DMS79 (cell line): ENCODE measurements at regions not wholly inside any gene's neighbourhood (a gene's known extent, or its start where the extent isn't known, plus 50 kb on each side); places are given as distances from the start of the nearest gene placed in this dataset.

Experiments
- DNase-seq: peaks from one replicate; lab custom pipeline; 2025; lab: John Stamatoyannopoulos, UW

GRCh38 chr3:187902041-187902471, 156.8 kb upstream of the BCL6 start:
- DNase-seq: no peak

DNA sequence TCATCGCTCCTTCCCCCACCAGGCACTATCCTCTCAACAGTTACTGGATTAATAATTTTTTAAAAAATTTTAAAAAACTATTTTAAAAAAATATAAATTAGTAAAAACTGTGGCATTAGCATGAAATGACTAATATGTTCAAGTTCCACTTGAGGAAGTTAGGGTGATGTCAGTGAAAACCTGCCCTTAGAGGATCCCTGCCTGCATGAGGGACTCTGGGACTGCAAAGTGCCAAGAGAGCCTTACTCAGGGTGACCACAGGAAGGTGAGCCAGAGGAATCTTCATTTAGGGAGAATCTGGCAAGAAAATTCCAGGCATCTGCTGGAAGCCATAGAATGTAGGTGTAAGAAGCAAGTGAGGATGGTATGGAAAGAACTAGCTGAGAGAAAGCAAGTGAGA, 157.7 kb upstream of the BCL6 start:
- DNase-seq: no peak

- no peak for DNase-seq
These were observed 158.4 kb upstream of the BCL6 start for GRCh38 chr3:187903697-187904096.

DNA sequence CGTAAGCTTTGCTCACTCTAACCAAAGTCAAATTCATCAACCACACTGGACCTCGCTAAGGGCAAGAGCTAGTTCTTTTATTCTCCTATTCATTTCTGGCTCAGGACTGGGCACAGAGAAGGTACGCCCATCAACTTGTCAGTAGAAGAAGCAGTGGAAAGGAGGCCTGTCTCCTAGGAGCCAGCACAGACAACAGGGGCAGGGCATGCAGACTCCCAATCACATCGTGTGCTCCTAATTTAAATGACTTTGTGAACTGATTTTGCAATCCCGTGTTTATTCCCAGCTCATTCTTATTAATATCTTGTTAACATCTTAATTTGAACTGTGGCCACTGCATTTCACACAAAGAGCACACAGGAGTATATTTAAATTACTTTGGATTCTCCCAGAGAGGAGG, 161.1 kb upstream of the BCL6 start:
- no peak for DNase-seq

GRCh38 chr3:187906920-187907319, 161.7 kb upstream of the BCL6 start:
- no peak for DNase-seq

GRCh38 chr3:187909866-187910265, 164.6 kb upstream of the BCL6 start:
- no peak for DNase-seq

DNA sequence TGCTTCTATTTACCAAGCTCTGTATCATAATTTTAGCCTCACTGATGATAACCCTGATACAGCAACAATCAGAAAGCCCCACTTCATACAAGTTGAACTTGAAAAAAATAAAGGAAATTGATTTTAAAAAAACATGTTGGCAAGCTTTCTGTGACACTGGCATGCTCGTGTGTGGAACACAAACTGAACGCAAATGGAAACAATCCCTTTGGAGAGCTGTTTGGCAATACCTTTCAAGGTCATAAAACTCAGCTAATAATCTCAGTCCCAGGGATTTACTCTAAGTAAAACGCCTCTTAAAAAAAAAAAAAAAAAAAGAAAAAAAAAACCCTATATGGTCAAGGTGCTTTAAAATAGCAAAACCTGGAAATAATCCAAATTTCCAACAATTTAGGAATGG, 166.7 kb upstream of the BCL6 start:
- DNase-seq: no peak

- no peak for DNase-seq
These were observed 168.4 kb upstream of the BCL6 start for GRCh38 chr3:187913617-187914033.

DNA sequence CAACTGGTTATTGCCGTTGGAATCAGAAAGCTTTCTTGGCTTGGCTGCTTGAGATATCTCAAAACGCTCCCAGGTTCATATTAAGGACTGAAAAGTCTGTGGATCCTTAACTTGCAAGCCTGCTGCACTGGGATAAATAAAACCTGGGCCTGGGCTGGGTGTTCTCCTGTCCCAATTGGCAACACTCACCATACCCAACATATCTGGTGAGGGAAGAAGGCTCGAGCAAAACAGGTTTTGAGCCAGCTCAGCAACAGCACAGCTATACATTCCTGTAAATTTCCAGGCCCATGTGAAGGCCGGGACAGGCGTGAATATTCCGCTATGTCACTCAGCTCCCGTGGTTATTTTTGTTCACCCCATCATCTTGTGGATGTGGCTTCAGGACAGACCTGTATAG, 169.0 kb upstream of the BCL6 start:
- DNase-seq: no peak

DNA sequence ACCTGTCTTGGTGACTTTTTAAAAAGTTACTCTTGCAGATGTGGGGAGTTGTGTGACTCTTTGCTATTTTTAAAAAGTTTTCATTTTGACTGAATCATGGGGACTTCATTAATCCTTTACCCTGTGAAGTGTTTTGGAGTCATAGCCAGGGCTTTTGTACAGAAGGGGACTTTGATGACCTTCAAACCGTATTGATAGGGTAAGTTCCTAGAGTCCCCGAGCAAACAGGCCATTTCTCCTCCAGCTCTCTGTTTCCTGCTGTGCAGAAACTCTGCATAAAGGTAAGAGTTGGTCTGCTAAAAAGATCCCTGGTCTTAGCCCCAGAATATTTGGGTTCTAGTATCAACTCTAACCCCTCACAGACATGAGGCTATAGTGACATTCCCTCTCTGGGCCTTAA, 170.8 kb upstream of the BCL6 start:
- DNase-seq: no peak

DNA sequence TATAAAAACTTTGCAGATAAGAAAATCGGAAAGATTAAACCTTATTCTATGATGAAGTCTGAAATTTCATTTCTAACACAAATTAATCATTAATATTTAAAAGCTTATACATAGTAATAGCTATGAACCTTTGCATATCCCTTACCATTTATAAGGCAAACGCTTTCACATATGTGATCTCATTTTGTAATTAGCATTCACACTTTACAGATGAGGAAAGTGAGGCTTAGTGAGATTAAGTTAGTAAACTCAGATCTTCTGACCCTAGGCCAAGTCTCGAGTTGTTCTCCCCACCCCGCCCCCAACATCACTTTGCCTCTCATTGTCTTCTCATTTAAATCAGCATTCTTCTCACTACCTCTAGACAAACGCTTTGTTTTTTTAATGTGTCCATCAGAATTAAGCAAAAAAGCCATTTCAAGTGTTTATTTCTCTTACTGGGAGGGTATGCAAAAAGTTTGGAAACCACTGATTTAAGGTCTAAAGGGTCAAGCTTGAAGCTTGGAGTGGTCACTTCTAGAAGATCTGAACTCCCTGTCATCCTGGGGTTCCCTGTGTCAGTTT, 172.9 kb upstream of the BCL6 start:
- no peak for DNase-seq

DNA sequence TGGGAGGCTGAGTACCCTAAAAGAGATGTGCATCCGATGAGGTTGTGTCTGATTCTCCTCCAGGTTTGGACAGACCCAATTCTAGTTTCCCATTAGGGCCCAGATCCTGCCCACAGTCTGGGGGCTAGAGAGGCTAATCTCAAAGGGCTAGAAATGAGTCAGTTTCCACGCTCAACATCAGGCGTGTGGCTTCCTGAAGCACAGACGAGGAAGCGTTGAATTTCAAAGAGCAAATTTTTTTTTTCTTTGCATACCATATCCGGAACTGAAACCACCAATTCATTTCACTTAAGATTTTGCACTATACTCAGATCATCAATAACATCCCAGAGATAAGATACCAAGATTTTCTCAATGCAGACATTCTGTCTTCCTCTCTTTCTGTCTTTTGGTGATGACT, 173.8 kb upstream of the BCL6 start:
- no peak for DNase-seq

- no peak for DNase-seq
These were observed 174.3 kb upstream of the BCL6 start for GRCh38 chr3:187919544-187919943.

DNA sequence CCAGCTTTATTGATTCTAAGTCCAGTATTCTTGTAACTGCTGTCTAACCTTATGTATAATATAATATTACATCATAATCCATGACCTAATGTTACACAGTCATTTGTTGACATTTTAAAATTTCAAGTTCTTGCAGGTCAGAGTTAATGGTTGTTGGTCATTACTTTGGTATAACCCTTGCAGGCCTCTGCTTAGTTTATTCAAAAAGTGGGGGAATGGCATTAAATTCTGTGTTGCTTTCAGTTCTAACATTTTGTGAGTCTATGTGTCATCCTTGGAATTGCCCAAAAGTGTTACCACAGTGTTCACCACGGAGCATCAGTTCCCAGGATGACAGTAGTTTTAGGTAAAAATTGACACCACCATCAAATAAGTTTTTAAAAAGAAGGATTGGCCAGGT, 174.8 kb upstream of the BCL6 start:
- no peak for DNase-seq

DNA sequence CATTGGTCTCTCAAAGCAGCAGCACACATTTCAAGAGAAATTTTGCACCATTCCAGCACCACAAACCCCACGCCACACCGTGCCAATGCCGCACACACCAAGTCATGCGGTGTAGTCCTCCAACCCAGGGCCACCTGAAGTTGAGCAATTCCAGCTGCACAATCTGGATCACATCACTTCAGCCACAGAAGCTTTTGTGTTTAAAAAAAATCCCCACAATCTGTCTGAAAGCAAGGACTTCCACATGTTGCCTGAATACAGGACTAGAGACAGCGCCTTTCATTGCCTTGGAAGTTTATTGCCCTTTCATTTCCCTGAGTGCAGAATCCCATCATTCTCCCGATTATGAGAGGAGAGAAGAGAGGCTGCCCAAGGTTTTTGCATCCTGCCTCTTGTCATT, 175.6 kb upstream of the BCL6 start:
- no peak for DNase-seq

DNA sequence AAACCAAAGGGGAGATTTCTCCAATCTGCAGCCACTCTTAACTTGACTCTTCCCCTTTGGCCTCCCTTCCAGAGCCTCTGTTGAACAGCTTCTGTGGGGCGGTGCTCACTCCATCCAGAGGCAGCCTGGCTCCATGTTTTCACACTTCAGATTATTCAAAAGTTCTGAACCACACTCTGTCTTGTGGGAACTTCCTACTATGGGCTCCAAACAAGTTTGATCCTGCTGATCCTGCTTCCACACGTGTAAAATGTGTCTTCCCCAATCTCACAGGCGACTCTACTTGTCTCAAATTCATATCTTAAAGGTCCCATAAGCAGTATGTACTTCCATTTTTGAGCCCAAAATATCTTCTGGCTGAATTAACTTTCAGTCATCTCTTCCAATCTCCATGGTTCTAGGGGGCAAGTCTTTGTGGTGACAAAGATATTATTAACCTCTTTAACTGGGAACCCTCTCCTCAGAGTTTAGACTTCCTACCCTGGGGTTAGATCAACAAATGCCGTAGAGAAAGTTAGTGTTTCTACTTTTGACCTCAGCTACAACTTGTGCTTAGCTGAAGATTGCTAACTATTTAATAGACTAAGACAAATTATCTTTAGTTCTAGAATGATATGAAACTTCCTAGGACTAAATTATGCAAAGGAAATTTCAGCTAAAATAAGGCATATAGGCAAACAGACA, 176.3 kb upstream of the BCL6 start:
- no peak for DNase-seq

GRCh38 chr3:187922704-187923416, 177.6 kb upstream of the BCL6 start:
- DNase-seq: no peak

DNA sequence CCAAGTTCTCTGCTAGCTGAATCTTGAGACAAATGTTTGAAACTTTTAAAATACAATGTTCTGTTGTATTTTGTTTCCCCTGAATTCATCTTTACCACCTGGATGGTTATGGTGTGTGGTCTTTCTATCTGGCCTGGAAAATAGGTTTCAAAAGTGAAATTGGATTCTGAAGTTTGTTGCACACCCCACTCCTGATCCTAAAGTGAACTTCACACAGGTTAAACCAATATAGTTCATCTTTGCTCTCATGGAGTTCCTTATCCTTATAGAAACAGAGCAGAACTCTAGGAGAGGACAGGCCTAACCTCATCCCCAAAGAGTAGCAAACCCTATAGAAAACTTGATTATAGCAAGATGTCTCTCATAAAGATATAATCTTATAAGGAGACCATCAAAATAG, 179.4 kb upstream of the BCL6 start:
- DNase-seq: no peak

- no peak for DNase-seq
These were observed 180.1 kb upstream of the BCL6 start for GRCh38 chr3:187925326-187925725.

DNA sequence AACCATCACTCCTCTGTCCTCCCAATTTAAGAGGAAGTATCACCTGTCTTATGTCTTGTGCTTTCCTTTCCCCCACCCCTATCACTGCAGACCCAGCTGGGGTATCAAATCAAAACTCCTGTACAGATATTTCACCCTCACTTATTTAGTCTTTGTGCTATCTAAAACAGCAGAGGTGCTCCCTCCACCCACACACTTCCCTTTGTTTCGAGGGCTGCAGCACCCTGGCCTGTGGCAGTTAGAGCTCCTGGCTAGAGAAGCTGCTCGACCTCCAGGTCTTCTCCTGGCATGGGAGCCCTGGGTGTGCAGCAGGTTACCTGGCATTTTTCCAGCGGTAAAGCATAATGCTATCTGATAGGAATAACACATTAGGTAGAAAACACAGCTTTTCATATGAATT, 181.4 kb upstream of the BCL6 start:
- no peak for DNase-seq

DNA sequence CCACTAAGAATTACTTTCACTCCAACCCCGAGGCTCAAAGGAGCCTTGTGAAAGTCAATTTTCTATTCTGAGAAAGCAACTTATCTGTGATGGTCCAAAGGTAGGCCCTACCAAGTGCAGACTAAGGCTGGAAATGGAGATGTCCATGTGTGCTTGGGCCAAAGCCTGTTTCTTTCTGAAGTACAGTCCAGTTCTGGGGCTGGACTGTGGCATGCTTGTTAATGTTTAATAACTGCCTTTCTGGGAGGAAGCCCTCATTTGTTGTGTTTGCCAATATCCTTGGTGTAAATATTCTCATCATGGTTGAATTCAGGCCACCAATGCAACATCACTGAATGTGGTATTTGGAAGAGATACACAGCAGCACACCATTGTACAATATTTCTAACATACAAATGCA, 182.3 kb upstream of the BCL6 start:
- DNase-seq: no peak

DNA sequence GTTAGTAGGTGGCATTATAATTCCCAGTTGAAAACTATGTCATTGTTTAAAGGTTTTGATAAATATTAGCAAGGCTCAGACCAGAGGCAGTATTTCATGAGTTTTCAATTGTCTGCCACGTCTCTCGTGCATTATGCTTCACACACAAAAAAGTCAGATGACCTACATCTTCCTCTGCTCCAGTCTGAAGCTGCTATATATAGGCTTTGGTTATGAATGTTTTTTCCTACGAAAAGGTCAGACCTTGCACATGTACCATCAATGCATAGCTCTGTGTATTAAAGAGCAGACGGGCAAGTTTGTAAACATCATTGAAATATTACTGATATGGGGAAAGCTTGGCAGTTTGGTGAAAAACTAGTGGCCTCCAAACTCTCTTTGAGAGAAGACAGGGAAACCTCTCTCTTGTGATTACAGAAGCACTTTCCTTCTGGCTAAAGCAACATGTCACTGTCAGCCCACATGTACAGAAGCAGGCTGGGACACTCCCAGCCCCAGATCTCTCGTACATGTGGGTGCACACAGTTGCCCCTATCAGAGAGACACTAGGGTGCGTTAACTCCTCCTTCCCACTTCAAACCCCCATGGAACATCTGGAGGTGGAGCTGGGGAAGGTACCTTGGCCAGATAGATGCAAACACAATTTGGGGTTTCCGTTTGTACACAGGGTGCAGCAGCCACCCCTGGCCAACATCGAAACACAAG, 184.0 kb upstream of the BCL6 start:
- no peak for DNase-seq

DNA sequence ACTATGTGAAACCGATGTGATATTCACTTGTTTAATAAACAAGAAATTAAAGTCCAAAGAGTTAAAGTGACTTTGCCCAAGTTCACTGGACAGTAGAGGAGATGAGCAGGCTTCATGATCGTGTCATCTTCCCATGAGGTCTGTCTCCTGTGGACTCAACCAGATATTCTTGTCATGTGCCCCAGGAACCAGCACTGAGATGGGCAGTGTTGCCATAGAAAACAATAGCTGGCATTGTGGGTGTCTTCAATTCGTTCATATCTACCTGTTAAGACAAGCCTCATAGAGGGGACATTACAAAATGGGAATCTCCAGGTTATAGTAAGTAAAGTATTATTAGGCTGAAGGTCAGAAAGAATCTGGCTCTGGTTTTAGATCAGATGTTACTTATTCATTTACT, 184.8 kb upstream of the BCL6 start:
- no peak for DNase-seq
